ENCODE measurements at regions not wholly inside any gene's neighbourhood (a gene's known extent, or its start where the extent isn't known, plus 50 kb on each side); places are given as distances from the start of the nearest gene placed in this dataset.

DNA sequence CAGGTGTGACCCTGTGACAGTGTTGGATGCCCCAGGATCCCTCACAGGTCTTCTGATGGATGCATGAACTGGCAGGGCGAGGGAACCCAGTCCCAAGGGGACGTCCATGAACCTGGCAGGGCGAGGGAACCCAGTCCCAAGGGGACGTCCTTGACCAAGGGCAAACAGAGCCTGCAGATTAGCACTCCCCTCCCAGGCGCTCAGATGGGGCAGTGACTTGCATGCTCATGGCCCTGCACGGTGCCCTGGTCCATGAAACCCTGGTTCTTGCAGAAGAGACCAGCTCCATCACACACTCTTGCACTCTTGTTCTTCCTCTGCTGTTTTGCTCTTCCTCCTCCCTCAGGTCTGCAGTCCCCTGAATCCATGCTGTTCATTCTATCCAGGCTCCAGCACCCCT, 192.7 kb downstream of the GALR1 start:
- TF ChIP-seq SUZ12 (IDR thresholded peaks at IDR 0.05; ENCODE audit: extremely low read depth, insufficient read depth, insufficient read length) = no peak
- no peak for TF ChIP-seq ZNF274 (IDR thresholded peaks at IDR 0.05; ENCODE audit: low read depth, low read length)
- H3K9me3 ChIP-seq (ENCODE audit: insufficient read depth, low read length) = no peaks in the 10 kb centered on the region
- no peaks in the 10 kb centered on the region for H3K36me3 ChIP-seq (ENCODE audit: insufficient read depth, insufficient read length, low read length)
- H3K4me3 ChIP-seq (ENCODE audit: insufficient read length, low read depth) = no peak overlapping the region
- H3K4me1 ChIP-seq (ENCODE audit: insufficient read depth, insufficient read length) = no peaks in the 10 kb centered on the region
- no peak overlapping the region for H3K9ac ChIP-seq (ENCODE audit: insufficient read length, low read depth)
- no peak for DNase-seq (ENCODE audit: low read depth, low spot score)
- no peaks in the 10 kb centered on the region for H3K27me3 ChIP-seq (ENCODE audit: insufficient read depth, insufficient read length)

- H3K9me3 ChIP-seq (ENCODE audit: insufficient read depth, low read length) = no peaks in the 10 kb centered on the region
- TF ChIP-seq SUZ12 (IDR thresholded peaks at IDR 0.05; ENCODE audit: extremely low read depth, insufficient read depth, insufficient read length) = no peak
- TF ChIP-seq ZNF274 (IDR thresholded peaks at IDR 0.05; ENCODE audit: low read depth, low read length) = no peak
- TF ChIP-seq YY1 (IDR thresholded peaks at IDR 0.05; ENCODE audit: insufficient read depth, insufficient read length) = no peak
- no peak overlapping the region for H3K4me3 ChIP-seq (ENCODE audit: insufficient read length, low read depth)
Measured at GRCh38 chr18:77444385-77444784, 194.7 kb downstream of the GALR1 start.

GRCh38 chr18:77448046-77448445, 198.4 kb downstream of the GALR1 start:
- TF ChIP-seq SUZ12 (IDR thresholded peaks at IDR 0.05; ENCODE audit: extremely low read depth, insufficient read depth, insufficient read length) (no peak), YY1 (IDR thresholded peaks at IDR 0.05; ENCODE audit: insufficient read depth, insufficient read length) (no peak), ZNF274 (IDR thresholded peaks at IDR 0.05; ENCODE audit: low read depth, low read length) (no peak)
- H3K27me3 ChIP-seq (ENCODE audit: insufficient read depth, insufficient read length) = no peaks in the 10 kb centered on the region
- no peaks in the 10 kb centered on the region for H3K36me3 ChIP-seq (ENCODE audit: insufficient read depth, insufficient read length, low read length)
- no peak overlapping the region for H3K4me3 ChIP-seq (ENCODE audit: insufficient read length, low read depth)
- H3K4me1 ChIP-seq (ENCODE audit: insufficient read depth, insufficient read length) = no peaks in the 10 kb centered on the region
- H3K9me3 ChIP-seq (ENCODE audit: insufficient read depth, low read length) = no peaks in the 10 kb centered on the region
- no peak overlapping the region for H3K9ac ChIP-seq (ENCODE audit: insufficient read length, low read depth)
- no peak for DNase-seq (ENCODE audit: low read depth, low spot score)

More at GRCh38 chr18:77444385-77444784, 194.7 kb downstream of the GALR1 start:
- no peak overlapping the region for H3K9ac ChIP-seq (ENCODE audit: insufficient read length, low read depth)
- no peak for DNase-seq (ENCODE audit: low read depth, low spot score)
- H3K36me3 ChIP-seq (ENCODE audit: insufficient read depth, insufficient read length, low read length) = no peaks in the 10 kb centered on the region
- no peaks in the 10 kb centered on the region for H3K27me3 ChIP-seq (ENCODE audit: insufficient read depth, insufficient read length)
- H3K4me1 ChIP-seq (ENCODE audit: insufficient read depth, insufficient read length) = no peaks in the 10 kb centered on the region

DNA sequence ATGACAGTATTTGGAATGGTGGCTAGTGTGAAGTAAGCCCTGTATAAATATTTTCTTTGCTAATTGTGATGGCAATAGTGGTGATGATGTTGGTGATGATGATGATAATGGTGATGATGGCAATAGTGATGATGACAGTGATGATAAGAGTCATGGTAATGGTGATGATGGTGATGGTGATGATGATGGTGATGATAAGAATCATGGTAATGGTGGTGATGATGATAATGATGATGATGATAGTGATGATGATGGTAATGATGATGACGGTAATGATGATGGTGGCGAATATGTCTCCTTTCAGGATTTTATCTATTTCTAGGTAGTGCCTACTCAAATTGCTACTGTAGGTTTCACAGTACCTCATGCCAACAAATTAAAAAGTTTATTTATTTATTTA, 205.4 kb downstream of the GALR1 start:
- Histone ChIP-seq H3K9me3 (ENCODE audit: insufficient read depth, low read length) (no peaks in the 10 kb centered on the region), H3K9ac (ENCODE audit: insufficient read length, low read depth) (no peak overlapping the region), H3K36me3 (ENCODE audit: insufficient read depth, insufficient read length, low read length) (no peaks in the 10 kb centered on the region), H3K4me1 (ENCODE audit: insufficient read depth, insufficient read length) (no peaks in the 10 kb centered on the region), H3K4me3 (ENCODE audit: insufficient read length, low read depth) (no peak overlapping the region), H3K27me3 (ENCODE audit: insufficient read depth, insufficient read length) (no peaks in the 10 kb centered on the region)
- TF ChIP-seq SUZ12 (IDR thresholded peaks at IDR 0.05; ENCODE audit: extremely low read depth, insufficient read depth, insufficient read length) (no peak), ZNF274 (IDR thresholded peaks at IDR 0.05; ENCODE audit: low read depth, low read length) (no peak), YY1 (IDR thresholded peaks at IDR 0.05; ENCODE audit: insufficient read depth, insufficient read length) (no peak)
- no peak for DNase-seq (ENCODE audit: low read depth, low spot score)

DNA sequence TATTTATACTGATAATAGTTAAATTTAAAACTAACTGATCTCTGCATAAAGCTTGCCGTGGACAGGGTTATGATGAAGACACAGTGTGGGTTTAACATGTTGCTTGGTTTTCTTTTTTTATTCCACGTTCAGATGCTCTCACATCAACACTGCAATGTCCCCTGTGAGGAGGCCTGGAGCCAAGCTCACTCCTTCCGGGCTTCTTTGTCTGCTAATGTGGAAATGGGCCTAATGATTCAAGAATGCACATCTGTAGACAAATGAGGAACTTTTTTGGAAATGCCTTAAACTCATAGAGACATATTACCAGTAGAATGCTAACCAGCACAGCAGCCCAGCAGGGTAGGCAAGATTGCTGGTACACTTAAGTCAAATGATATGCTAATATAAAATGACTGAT, 208.0 kb downstream of the GALR1 start:
- no peak for TF ChIP-seq YY1 (IDR thresholded peaks at IDR 0.05; ENCODE audit: insufficient read depth, insufficient read length)
- TF ChIP-seq ZNF274 (IDR thresholded peaks at IDR 0.05; ENCODE audit: low read depth, low read length) = no peak
- no peak for TF ChIP-seq SUZ12 (IDR thresholded peaks at IDR 0.05; ENCODE audit: extremely low read depth, insufficient read depth, insufficient read length)

GRCh38 chr18:77461062-77461688, 211.5 kb downstream of the GALR1 start:
- H3K4me3 ChIP-seq (ENCODE audit: insufficient read length, low read depth) = no peak overlapping the region

More for the DNA sequence above, 208.0 kb downstream of the GALR1 start:
- Histone ChIP-seq H3K4me3 (ENCODE audit: insufficient read length, low read depth) (no peak overlapping the region), H3K9ac (ENCODE audit: insufficient read length, low read depth) (no peak overlapping the region), H3K36me3 (ENCODE audit: insufficient read depth, insufficient read length, low read length) (no peaks in the 10 kb centered on the region), H3K4me1 (ENCODE audit: insufficient read depth, insufficient read length) (no peaks in the 10 kb centered on the region), H3K9me3 (ENCODE audit: insufficient read depth, low read length) (no peaks in the 10 kb centered on the region), H3K27me3 (ENCODE audit: insufficient read depth, insufficient read length) (no peaks in the 10 kb centered on the region)
- no peak for DNase-seq (ENCODE audit: low read depth, low spot score)

DNA sequence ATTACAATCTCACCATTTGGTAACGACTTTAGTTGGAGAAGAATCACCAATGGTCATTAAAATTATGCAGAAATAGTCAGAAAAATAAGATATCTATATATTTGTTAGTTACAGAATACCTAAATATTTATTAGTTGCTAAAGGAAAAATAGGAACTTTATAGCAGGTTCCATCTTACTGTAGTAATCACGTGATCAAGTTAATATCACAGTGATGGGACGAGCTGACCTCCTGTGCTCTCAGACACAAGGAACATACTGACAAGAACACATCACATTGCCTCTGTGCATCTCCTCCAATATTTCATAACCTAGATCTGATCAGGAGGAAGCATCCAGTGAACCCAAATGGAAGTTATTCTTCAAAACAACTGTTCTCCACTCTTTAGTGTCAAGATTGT, 215.3 kb downstream of the GALR1 start:
- Histone ChIP-seq H3K9me3 (ENCODE audit: insufficient read depth, low read length) (no peaks in the 10 kb centered on the region), H3K36me3 (ENCODE audit: insufficient read depth, insufficient read length, low read length) (no peaks in the 10 kb centered on the region), H3K9ac (ENCODE audit: insufficient read length, low read depth) (no peak overlapping the region), H3K4me3 (ENCODE audit: insufficient read length, low read depth) (no peak overlapping the region), H3K4me1 (ENCODE audit: insufficient read depth, insufficient read length) (no peaks in the 10 kb centered on the region), H3K27me3 (ENCODE audit: insufficient read depth, insufficient read length) (no peaks in the 10 kb centered on the region)
- TF ChIP-seq YY1 (IDR thresholded peaks at IDR 0.05; ENCODE audit: insufficient read depth, insufficient read length) (no peak), SUZ12 (IDR thresholded peaks at IDR 0.05; ENCODE audit: extremely low read depth, insufficient read depth, insufficient read length) (no peak), ZNF274 (IDR thresholded peaks at IDR 0.05; ENCODE audit: low read depth, low read length) (no peak)
- no peak for DNase-seq (ENCODE audit: low read depth, low spot score)

More at GRCh38 chr18:77461062-77461688, 211.5 kb downstream of the GALR1 start:
- Histone ChIP-seq H3K9me3 (ENCODE audit: insufficient read depth, low read length) (no peaks in the 10 kb centered on the region), H3K27me3 (ENCODE audit: insufficient read depth, insufficient read length) (no peaks in the 10 kb centered on the region), H3K4me1 (ENCODE audit: insufficient read depth, insufficient read length) (no peaks in the 10 kb centered on the region), H3K9ac (ENCODE audit: insufficient read length, low read depth) (no peak overlapping the region), H3K36me3 (ENCODE audit: insufficient read depth, insufficient read length, low read length) (no peaks in the 10 kb centered on the region)
- no peak for DNase-seq (ENCODE audit: low read depth, low spot score)
- TF ChIP-seq YY1 (IDR thresholded peaks at IDR 0.05; ENCODE audit: insufficient read depth, insufficient read length) (no peak), SUZ12 (IDR thresholded peaks at IDR 0.05; ENCODE audit: extremely low read depth, insufficient read depth, insufficient read length) (no peak), ZNF274 (IDR thresholded peaks at IDR 0.05; ENCODE audit: low read depth, low read length) (no peak)
